Hepatocyte (in vitro differentiated cells): ENCODE measurements at regions not wholly inside any gene's neighbourhood (a gene's known extent, or its start where the extent isn't known, plus 50 kb on each side); places are given as distances from the start of the nearest gene placed in this dataset.

Experiments
- EZH2 ChIP-seq: fragments of 200-600 bp; sonication (generic); IDR thresholded peaks from 2 replicates; pipeline ENCODE4 v1.6.1; 2016; ENCODE audit warnings: antibody characterized with exemption, mild to moderate bottlenecking, borderline replicate concordance
- TF ChIP-seq, protein P1 (sequence below): fragments of 200-600 bp; sonication (generic); IDR thresholded peaks from 2 replicates; pipeline ENCODE4 v1.5.1; 2016; ENCODE audit warnings: antibody characterized with exemption, mild to moderate bottlenecking; ENCODE audit not compliant: poor library complexity

DNA sequence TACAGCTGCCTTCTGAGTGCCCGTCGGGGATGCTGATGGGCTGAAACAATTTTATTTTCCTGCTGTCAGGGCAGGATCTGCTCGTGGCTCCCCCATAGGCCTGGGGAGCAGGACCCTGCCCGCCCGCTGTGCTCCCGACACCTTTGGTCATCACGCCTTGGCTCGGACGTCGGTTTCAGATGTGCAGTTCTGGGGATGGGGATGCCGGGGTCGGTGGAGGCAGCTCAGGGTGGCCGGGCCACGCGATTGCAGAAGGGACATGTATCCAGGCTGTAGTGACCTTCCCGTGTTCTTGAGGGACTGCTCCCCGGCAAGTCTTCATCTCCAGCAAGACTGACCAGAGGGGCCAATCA lies 1150.5 kb downstream of the BRD1 start:
- TF ChIP-seq, protein P1, sequence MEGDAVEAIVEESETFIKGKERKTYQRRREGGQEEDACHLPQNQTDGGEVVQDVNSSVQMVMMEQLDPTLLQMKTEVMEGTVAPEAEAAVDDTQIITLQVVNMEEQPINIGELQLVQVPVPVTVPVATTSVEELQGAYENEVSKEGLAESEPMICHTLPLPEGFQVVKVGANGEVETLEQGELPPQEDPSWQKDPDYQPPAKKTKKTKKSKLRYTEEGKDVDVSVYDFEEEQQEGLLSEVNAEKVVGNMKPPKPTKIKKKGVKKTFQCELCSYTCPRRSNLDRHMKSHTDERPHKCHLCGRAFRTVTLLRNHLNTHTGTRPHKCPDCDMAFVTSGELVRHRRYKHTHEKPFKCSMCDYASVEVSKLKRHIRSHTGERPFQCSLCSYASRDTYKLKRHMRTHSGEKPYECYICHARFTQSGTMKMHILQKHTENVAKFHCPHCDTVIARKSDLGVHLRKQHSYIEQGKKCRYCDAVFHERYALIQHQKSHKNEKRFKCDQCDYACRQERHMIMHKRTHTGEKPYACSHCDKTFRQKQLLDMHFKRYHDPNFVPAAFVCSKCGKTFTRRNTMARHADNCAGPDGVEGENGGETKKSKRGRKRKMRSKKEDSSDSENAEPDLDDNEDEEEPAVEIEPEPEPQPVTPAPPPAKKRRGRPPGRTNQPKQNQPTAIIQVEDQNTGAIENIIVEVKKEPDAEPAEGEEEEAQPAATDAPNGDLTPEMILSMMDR = no peak
- no peak for TF ChIP-seq EZH2
